ENCODE measurements at regions not wholly inside any gene's neighbourhood (a gene's known extent, or its start where the extent isn't known, plus 50 kb on each side); places are given as distances from the start of the nearest gene placed in this dataset.

GRCh38 chrX:39600222-39600621 is 497.5 kb downstream of the BCOR start:
- peaks cover 4% of the 10 kb centered on the region for H3K4me1 ChIP-seq (ENCODE audit: low read depth, poor library complexity, severe bottlenecking)
- no peaks in the 10 kb centered on the region for H3K27me3 ChIP-seq (ENCODE audit: insufficient read depth, low read depth)
- no peak overlapping the region for H3K4me3 ChIP-seq (IDR thresholded peaks at IDR 0.05; ENCODE audit: insufficient read depth, low read depth, low read length)
- H3K4me2 ChIP-seq, result no peak overlapping the region
- H3K79me2 ChIP-seq (ENCODE audit: insufficient read depth, low read depth), result no peaks in the 10 kb centered on the region
- no peaks in the 10 kb centered on the region for H4K20me1 ChIP-seq (ENCODE audit: insufficient read depth)
- no peaks in the 10 kb centered on the region for H3K36me3 ChIP-seq (ENCODE audit: insufficient read depth)
- H3K27ac ChIP-seq, result no peak overlapping the region
- no peak overlapping the region for H2AFZ ChIP-seq (ENCODE audit: low read depth)
- H3K9ac ChIP-seq, result no peak overlapping the region
- TF ChIP-seq, protein P1, sequence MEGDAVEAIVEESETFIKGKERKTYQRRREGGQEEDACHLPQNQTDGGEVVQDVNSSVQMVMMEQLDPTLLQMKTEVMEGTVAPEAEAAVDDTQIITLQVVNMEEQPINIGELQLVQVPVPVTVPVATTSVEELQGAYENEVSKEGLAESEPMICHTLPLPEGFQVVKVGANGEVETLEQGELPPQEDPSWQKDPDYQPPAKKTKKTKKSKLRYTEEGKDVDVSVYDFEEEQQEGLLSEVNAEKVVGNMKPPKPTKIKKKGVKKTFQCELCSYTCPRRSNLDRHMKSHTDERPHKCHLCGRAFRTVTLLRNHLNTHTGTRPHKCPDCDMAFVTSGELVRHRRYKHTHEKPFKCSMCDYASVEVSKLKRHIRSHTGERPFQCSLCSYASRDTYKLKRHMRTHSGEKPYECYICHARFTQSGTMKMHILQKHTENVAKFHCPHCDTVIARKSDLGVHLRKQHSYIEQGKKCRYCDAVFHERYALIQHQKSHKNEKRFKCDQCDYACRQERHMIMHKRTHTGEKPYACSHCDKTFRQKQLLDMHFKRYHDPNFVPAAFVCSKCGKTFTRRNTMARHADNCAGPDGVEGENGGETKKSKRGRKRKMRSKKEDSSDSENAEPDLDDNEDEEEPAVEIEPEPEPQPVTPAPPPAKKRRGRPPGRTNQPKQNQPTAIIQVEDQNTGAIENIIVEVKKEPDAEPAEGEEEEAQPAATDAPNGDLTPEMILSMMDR (conservative IDR thresholded peaks at IDR 0.05; ENCODE audit: low read depth, low read length), result no peak

GRCh38 chrX:39601231-39602177 is 496.3 kb downstream of the BCOR start:
- no peaks in the 10 kb centered on the region for H3K27me3 ChIP-seq (ENCODE audit: insufficient read depth, low read depth)
- no peak overlapping the region for H3K9ac ChIP-seq
- no peak overlapping the region for H3K4me2 ChIP-seq
- no peaks in the 10 kb centered on the region for H4K20me1 ChIP-seq (ENCODE audit: insufficient read depth)
- TF ChIP-seq, protein P1 (conservative IDR thresholded peaks at IDR 0.05; ENCODE audit: low read depth, low read length), result no peak
- no peak overlapping the region for H3K4me3 ChIP-seq (IDR thresholded peaks at IDR 0.05; ENCODE audit: insufficient read depth, low read depth, low read length)
- peaks cover 4% of the 10 kb centered on the region for H3K4me1 ChIP-seq (ENCODE audit: low read depth, poor library complexity, severe bottlenecking)
- no peak overlapping the region for H3K27ac ChIP-seq
- H2AFZ ChIP-seq (ENCODE audit: low read depth), result no peak overlapping the region
- no peaks in the 10 kb centered on the region for H3K36me3 ChIP-seq (ENCODE audit: insufficient read depth)
- H3K79me2 ChIP-seq (ENCODE audit: insufficient read depth, low read depth), result no peaks in the 10 kb centered on the region

DNA sequence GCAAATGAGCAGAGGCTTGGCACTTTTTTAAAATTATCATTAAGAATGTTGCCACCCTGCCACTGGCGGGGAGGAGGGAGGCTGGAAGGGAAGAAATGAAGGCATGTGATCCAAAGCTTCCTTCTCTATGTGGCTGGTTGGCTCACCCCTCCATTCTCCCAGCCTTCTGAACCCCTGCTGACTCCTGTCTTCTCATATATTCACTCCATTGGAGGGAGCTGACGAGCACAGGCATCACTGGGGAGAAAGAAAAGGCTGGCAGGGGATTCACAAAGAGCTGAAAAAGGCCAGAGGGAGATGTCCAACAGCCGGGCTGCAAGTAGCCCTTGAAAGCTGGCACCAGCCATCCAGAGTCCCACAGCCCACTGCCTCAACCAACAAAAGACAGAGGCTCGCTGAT is 495.6 kb downstream of the BCOR start:
- Histone ChIP-seq H3K4me3 (IDR thresholded peaks at IDR 0.05; ENCODE audit: insufficient read depth, low read depth, low read length) (no peak overlapping the region), H3K27ac (no peak overlapping the region), H2AFZ (ENCODE audit: low read depth) (no peak overlapping the region), H3K36me3 (ENCODE audit: insufficient read depth) (no peaks in the 10 kb centered on the region), H3K79me2 (ENCODE audit: insufficient read depth, low read depth) (no peaks in the 10 kb centered on the region), H3K27me3 (ENCODE audit: insufficient read depth, low read depth) (no peaks in the 10 kb centered on the region), H4K20me1 (ENCODE audit: insufficient read depth) (no peaks in the 10 kb centered on the region), H3K4me1 (ENCODE audit: low read depth, poor library complexity, severe bottlenecking) (peaks cover 4% of the 10 kb centered on the region), H3K9ac (no peak overlapping the region), H3K4me2 (no peak overlapping the region)
- TF ChIP-seq, protein P1 (conservative IDR thresholded peaks at IDR 0.05; ENCODE audit: low read depth, low read length), result no peak

DNA sequence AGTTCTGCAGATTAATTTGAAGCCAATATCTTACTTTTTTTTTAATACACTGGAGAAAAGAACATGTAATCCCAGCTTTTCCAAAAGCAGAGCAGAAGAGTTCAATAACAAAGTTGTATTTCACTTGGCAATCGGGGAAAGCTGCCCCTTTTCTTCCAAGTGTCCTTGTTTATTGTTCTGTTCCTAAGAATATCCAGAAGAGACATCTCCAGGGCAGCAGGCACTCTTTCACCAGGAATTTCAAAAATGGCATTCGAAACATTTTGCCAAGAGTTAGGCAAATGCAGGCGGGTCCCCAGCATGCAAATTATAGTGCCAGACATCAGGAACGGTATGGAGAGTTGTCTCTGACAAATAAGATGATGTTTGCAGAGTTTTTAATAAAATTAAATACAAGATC is 494.5 kb downstream of the BCOR start:
- Histone ChIP-seq H4K20me1 (ENCODE audit: insufficient read depth) (no peaks in the 10 kb centered on the region), H3K27ac (no peak overlapping the region), H3K79me2 (ENCODE audit: insufficient read depth, low read depth) (no peaks in the 10 kb centered on the region), H3K4me2 (no peak overlapping the region), H3K36me3 (ENCODE audit: insufficient read depth) (no peaks in the 10 kb centered on the region), H3K4me3 (IDR thresholded peaks at IDR 0.05; ENCODE audit: insufficient read depth, low read depth, low read length) (no peak overlapping the region), H3K9ac (no peak overlapping the region), H3K27me3 (ENCODE audit: insufficient read depth, low read depth) (no peaks in the 10 kb centered on the region), H2AFZ (ENCODE audit: low read depth) (no peak overlapping the region), H3K4me1 (ENCODE audit: low read depth, poor library complexity, severe bottlenecking) (peaks cover 4% of the 10 kb centered on the region)
- TF ChIP-seq, protein P1 (conservative IDR thresholded peaks at IDR 0.05; ENCODE audit: low read depth, low read length), result no peak
